HCT116 (cell line): ENCODE measurements at regions not wholly inside any gene's neighbourhood (a gene's known extent, or its start where the extent isn't known, plus 50 kb on each side); places are given as distances from the start of the nearest gene placed in this dataset.
A peak's percentile ranks its signal among the peaks of the same experiment; 100 is the strongest.
"Not testable (repeated sequence)": the region's sequence is repeated elsewhere in the genome, so short reads cannot be mapped to it uniquely, and the experiment has no call there.

Experiments
- ATAC-seq: fragments of 200-7000 bp; cut with Tn5 transposase; 2 replicates; pipeline ENCODE4 v1.9.1; 2020; ENCODE audit warnings: mild to moderate bottlenecking, moderate library complexity
- BruUV-seq: library from RNA; stranded (reverse); fragments of 400-500 nt; replicated peaks from 2 replicates; lab custom pipeline; 2021; lab: Mats Ljungman, UMichigan
- CTCF ChIA-PET: fragments of 300-600 bp; sonication (Branson Sonifier 250); formaldehyde crosslinking; loops from one replicate; lab custom pipeline; 2021; ENCODE audit warnings: antibody characterized with exemption; lab: Charles Lee
- POLR2A ChIA-PET: fragments of 300-600, 350-600 bp; sonication (Branson Sonifier 250); formaldehyde crosslinking; loops from one replicate; lab custom pipeline; 2021; ENCODE audit warnings: antibody characterized with exemption; lab: Charles Lee
- RAD21 ChIA-PET, 2 experiments: fragments of 300-600 bp; sonication (Branson Sonifier 250); formaldehyde crosslinking; loops; one replicate each; lab custom pipeline; 2023; ENCODE audit warnings: low total read pairs in 2 of 2; ENCODE audit not compliant: uncharacterized antibody in 2 of 2, unreplicated experiment in 2 of 2, low non-redundant PET in 1 of 2; lab: Charles Lee
- DNase-seq: peaks from one replicate; pipeline ENCODE4 v3.0.0-alpha.2; 2010; ENCODE audit warnings: low read depth, low spot score
- H2AFZ ChIP-seq: fragments of 200-600 bp; shearing (Covaris generic), sonication (generic); 2 replicates; pipeline ENCODE4 v1.6.1; 2017; ENCODE audit warnings: low read depth, mixed run types, mixed read lengths, antibody characterized with exemption, low read length; ENCODE audit not compliant: poor library complexity, severe bottlenecking
- H3K27ac ChIP-seq: 2 replicates; pipeline ENCODE4 v1.5.1; 2012; ENCODE audit warnings: low read depth, low read length
- H3K27me3 ChIP-seq: fragments of 200-600 bp; sonication (generic); 2 replicates; pipeline ENCODE4 v1.6.1; 2016; ENCODE audit warnings: mixed run types, low read length, mixed read lengths; ENCODE audit not compliant: insufficient read depth
- H3K36me3 ChIP-seq, 2 experiments: fragments of 200-500 bp in 1 of 2; fragments of 200-600 bp in 1 of 2; sonication (Bioruptor generic) in 1 of 2; sonication (generic) in 1 of 2; 2 replicates each; pipeline versions ENCODE4 v1.5.1 to v1.6.1; 2014 to 2016; ENCODE audit warnings: low read length in 2 of 2, inconsistent platforms in 1 of 2, mixed read lengths in 1 of 2, mixed run types in 1 of 2; ENCODE audit not compliant: insufficient read depth in 2 of 2, control insufficient read depth in 1 of 2
- H3K4me1 ChIP-seq, 2 experiments: fragments of 200-600 bp in 1 of 2; sonication (generic) in 1 of 2; 2 replicates each; pipeline versions ENCODE4 v1.5.1 to v1.6.1; 2012 to 2017; ENCODE audit warnings: low read length in 2 of 2, inconsistent platforms in 1 of 2, mild to moderate bottlenecking in 1 of 2, mixed read lengths in 1 of 2, mixed run types in 1 of 2, moderate library complexity in 1 of 2; ENCODE audit not compliant: insufficient read depth in 2 of 2, control insufficient read depth in 1 of 2
- H3K4me2 ChIP-seq: fragments of 200-600 bp; sonication (generic); 2 replicates; pipeline ENCODE4 v1.6.1; 2017; ENCODE audit warnings: mixed run types, low read length, mixed read lengths
- H3K4me3 ChIP-seq, 2 experiments: fragments of 200-600 bp in 1 of 2; sonication (generic) in 1 of 2; replicated peaks in 1 of 2; 2 replicates each; pipeline ENCODE4 v1.5.1; 2011 to 2016; ENCODE audit warnings: low read length in 2 of 2, control low read depth in 1 of 2, low read depth in 1 of 2, mild to moderate bottlenecking in 1 of 2, mixed read lengths in 1 of 2, mixed run types in 1 of 2
- H3K79me2 ChIP-seq: fragments of 200-600 bp; sonication (generic); 2 replicates; pipeline ENCODE4 v1.6.1; 2017; ENCODE audit warnings: mild to moderate bottlenecking, mixed run types, low read length, moderate library complexity, mixed read lengths; ENCODE audit not compliant: insufficient read depth
- H3K9ac ChIP-seq: fragments of 200-600 bp; sonication (generic); 2 replicates; pipeline ENCODE4 v1.6.1; 2016; ENCODE audit warnings: low read length, mixed read lengths
- H3K9me2 ChIP-seq: fragments of 200-600 bp; sonication (generic), shearing (Covaris generic); 2 replicates; pipeline ENCODE4 v1.6.1; 2017; ENCODE audit warnings: mixed run types, mild to moderate bottlenecking, moderate library complexity; ENCODE audit not compliant: insufficient read depth
- H3K9me3 ChIP-seq, 2 experiments: fragments of 200-500 bp in 1 of 2; fragments of 200-600 bp in 1 of 2; sonication (Bioruptor generic) in 1 of 2; sonication (generic) in 1 of 2; 2 replicates each; pipeline ENCODE4 v1.6.1; 2014 to 2017; ENCODE audit warnings: low read length in 2 of 2, mixed read lengths in 2 of 2, inconsistent platforms in 1 of 2, low read depth in 1 of 2, mild to moderate bottlenecking in 1 of 2, mixed run types in 1 of 2, moderate library complexity in 1 of 2; ENCODE audit not compliant: control insufficient read depth in 1 of 2, insufficient read depth in 1 of 2
- H4K20me1 ChIP-seq: fragments of 200-600 bp; sonication (generic), shearing (Covaris generic); 2 replicates; pipeline ENCODE4 v1.6.1; 2017; ENCODE audit warnings: mixed run types, mild to moderate bottlenecking, moderate library complexity; ENCODE audit not compliant: insufficient read depth
- CEBPB ChIP-seq: IDR thresholded peaks from 2 replicates; pipeline ENCODE4 v1.6.1; 2012; ENCODE audit warnings: low read depth
- EZH2 ChIP-seq: fragments of 200-600 bp; sonication (generic); IDR thresholded peaks from 2 replicates; pipeline ENCODE4 v1.6.1; 2017; ENCODE audit warnings: antibody characterized with exemption, mixed run types
- POLR2A ChIP-seq: IDR thresholded peaks from 2 replicates; pipeline ENCODE4 v1.7.0; 2011; ENCODE audit warnings: borderline replicate concordance; ENCODE audit not compliant: insufficient read depth, insufficient read length; ENCODE audit errors: extremely low read depth
- RAD21 ChIP-seq: IDR thresholded peaks from 2 replicates; pipeline ENCODE4 v1.6.1; 2012; ENCODE audit warnings: low read depth, mild to moderate bottlenecking
- SP1 ChIP-seq: IDR thresholded peaks from 2 replicates; pipeline ENCODE4 v1.6.1; 2012; ENCODE audit warnings: low read depth
- SRF ChIP-seq: IDR thresholded peaks from 2 replicates; pipeline ENCODE4 v1.6.1; 2012; ENCODE audit warnings: low read depth
- YY1 ChIP-seq: IDR thresholded peaks from 2 replicates; pipeline ENCODE4 v1.6.1; 2011; ENCODE audit warnings: low read length, low read depth, moderate library complexity, mild to moderate bottlenecking; ENCODE audit not compliant: insufficient replicate concordance; ENCODE audit errors: extremely low read depth
- intact Hi-C: fragments of 100-400 bp; cut with micrococcal nuclease; formaldehyde crosslinking; loops from 2 replicates; pipeline ENCODE4 v1.10.0; 2022
- TF ChIP-seq, protein P1 (sequence below), 3 experiments: fragments of 200-600 bp in 1 of 3; sonication (generic) in 1 of 3; IDR thresholded peaks in 2 of 3; conservative IDR thresholded peaks in 1 of 3; 2 replicates each; pipeline ENCODE4 v1.5.1; 2012 to 2017; ENCODE audit warnings: low read depth in 2 of 3, low read length in 2 of 3, antibody characterized with exemption in 1 of 3, borderline replicate concordance in 1 of 3, control low read depth in 1 of 3, mild to moderate bottlenecking in 1 of 3, mixed read lengths in 1 of 3, mixed run types in 1 of 3, moderate library complexity in 1 of 3; ENCODE audit not compliant: insufficient read depth in 1 of 3
- TF ChIP-seq, protein P2 (sequence below): IDR thresholded peaks from 2 replicates; pipeline ENCODE4 v1.6.1; 2012

GRCh38 chr4:115537387-115537786 is 424.0 kb upstream of the NDST4 start:
- Histone ChIP-seq H4K20me1 (no peaks in the 10 kb centered on the region), H2AFZ (no peak overlapping the region), H3K4me2 (no peak overlapping the region), H3K4me3 (no peak overlapping the region), H3K79me2 (no peaks in the 10 kb centered on the region), H3K9me3 (no peaks in the 10 kb centered on the region), H3K9ac (no peak overlapping the region), H3K27me3 (no peaks in the 10 kb centered on the region), H3K4me1 (no peaks in the 10 kb centered on the region), H3K36me3 (no peaks in the 10 kb centered on the region), H3K27ac (no peak overlapping the region), H3K9me2 (no peaks in the 10 kb centered on the region)
- intact Hi-C loops: loop anchor here (2.0 to 5.0 kb wide), 3 partner anchors 303 to 755 kb away; no protein-coding TSS in a partner anchor
- POLR2A ChIA-PET: no interaction called here
- peak; percentile 12 for DNase-seq
- RAD21 ChIA-PET: interaction anchor here (0.6 to 1.0 kb wide), 2 partner anchors 302 to 308 kb away, joined by 3 read pairs; no protein-coding TSS in a partner anchor
- no TSS peak for BruUV-seq
- ATAC-seq: no peak
- TF ChIP-seq CEBPB (no peak), RAD21 (peak; percentile 60)
- TF ChIP-seq, protein P1, sequence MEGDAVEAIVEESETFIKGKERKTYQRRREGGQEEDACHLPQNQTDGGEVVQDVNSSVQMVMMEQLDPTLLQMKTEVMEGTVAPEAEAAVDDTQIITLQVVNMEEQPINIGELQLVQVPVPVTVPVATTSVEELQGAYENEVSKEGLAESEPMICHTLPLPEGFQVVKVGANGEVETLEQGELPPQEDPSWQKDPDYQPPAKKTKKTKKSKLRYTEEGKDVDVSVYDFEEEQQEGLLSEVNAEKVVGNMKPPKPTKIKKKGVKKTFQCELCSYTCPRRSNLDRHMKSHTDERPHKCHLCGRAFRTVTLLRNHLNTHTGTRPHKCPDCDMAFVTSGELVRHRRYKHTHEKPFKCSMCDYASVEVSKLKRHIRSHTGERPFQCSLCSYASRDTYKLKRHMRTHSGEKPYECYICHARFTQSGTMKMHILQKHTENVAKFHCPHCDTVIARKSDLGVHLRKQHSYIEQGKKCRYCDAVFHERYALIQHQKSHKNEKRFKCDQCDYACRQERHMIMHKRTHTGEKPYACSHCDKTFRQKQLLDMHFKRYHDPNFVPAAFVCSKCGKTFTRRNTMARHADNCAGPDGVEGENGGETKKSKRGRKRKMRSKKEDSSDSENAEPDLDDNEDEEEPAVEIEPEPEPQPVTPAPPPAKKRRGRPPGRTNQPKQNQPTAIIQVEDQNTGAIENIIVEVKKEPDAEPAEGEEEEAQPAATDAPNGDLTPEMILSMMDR (IDR thresholded peaks at IDR 0.05 in 2 of 3, conservative IDR thresholded peaks at IDR 0.05 in 1 of 3; ENCODE audit: borderline replicate concordance in 1 of 3, insufficient read depth in 1 of 3, low read depth in 2 of 3, low read length in 2 of 3): peak in 1 of 3 experiments; percentile 39; a peak in 2 of 6 replicates
- CTCF ChIA-PET: interaction anchor here (0.7 to 1.8 kb wide), 10 partner anchors 13 to 757 kb away, joined by 3 to 27 read pairs (median 4); no protein-coding TSS in a partner anchor

GRCh38 chr4:115529126-115529525 is 415.7 kb upstream of the NDST4 start:
- RAD21 ChIA-PET: no interaction called here
- Histone ChIP-seq H3K4me1 (no peaks in the 10 kb centered on the region), H3K4me2 (no peak overlapping the region)
- ATAC-seq: no peak
- no TSS peak for BruUV-seq
- POLR2A ChIA-PET: no interaction called here
- TF ChIP-seq, protein P2, sequence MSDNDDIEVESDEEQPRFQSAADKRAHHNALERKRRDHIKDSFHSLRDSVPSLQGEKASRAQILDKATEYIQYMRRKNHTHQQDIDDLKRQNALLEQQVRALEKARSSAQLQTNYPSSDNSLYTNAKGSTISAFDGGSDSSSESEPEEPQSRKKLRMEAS: no peak
- TF ChIP-seq, protein P1 (IDR thresholded peaks at IDR 0.05 in 2 of 3, conservative IDR thresholded peaks at IDR 0.05 in 1 of 3; ENCODE audit: borderline replicate concordance in 1 of 3, insufficient read depth in 1 of 3, low read depth in 2 of 3, low read length in 2 of 3): no peak
- TF ChIP-seq SP1 (no peak), YY1 (no peak), EZH2 (no peak), POLR2A (no peak), SRF (no peak)
- TF ChIP-seq, all 23 proteins: peak for 0
- intact Hi-C loops: no loop called here
- Histone ChIP-seq H3K9me3 (no peaks in the 10 kb centered on the region), H4K20me1 (no peaks in the 10 kb centered on the region), H3K9ac (no peak overlapping the region), H3K79me2 (no peaks in the 10 kb centered on the region), H3K9me2 (no peaks in the 10 kb centered on the region; the same call in 1 of the 2 replicates), H3K27ac (no peak overlapping the region), H3K27me3 (no peaks in the 10 kb centered on the region), H3K4me3 (no peak overlapping the region), H2AFZ (no peak overlapping the region), H3K36me3 (no peaks in the 10 kb centered on the region)
- CTCF ChIA-PET: no interaction called here
- DNase-seq: no peak

- H3K9me2 ChIP-seq, ATAC-seq, H3K9ac ChIP-seq, H3K36me3 ChIP-seq, H3K4me2 ChIP-seq, intact Hi-C loops, H3K27me3 ChIP-seq, H2AFZ ChIP-seq, RAD21 ChIA-PET, BruUV-seq, H3K4me1 ChIP-seq, POLR2A ChIA-PET, H4K20me1 ChIP-seq, DNase-seq, H3K9me3 ChIP-seq, H3K4me3 ChIP-seq, H3K27ac ChIP-seq, CTCF ChIA-PET, H3K79me2 ChIP-seq: not testable (repeated sequence)
These were observed 406.1 kb upstream of the NDST4 start for GRCh38 chr4:115519476-115519875.
